ENCODE measurements at regions not wholly inside any gene's neighbourhood (a gene's known extent, or its start where the extent isn't known, plus 50 kb on each side); places are given as distances from the start of the nearest gene placed in this dataset.

- no peak overlapping the region for H3K27ac ChIP-seq
- H3K4me3 ChIP-seq = no peak overlapping the region
- WGBS = 53% methylated on average over 2 of the region's 2 CpGs
- TF ChIP-seq EP300 (IDR thresholded peaks at IDR 0.05) = no peak
- no peak for TF ChIP-seq POLR2A (IDR thresholded peaks at IDR 0.05)
- no peak for TF ChIP-seq CTCF (IDR thresholded peaks at IDR 0.05)
- no peak for TF ChIP-seq POLR2AphosphoS5 (IDR thresholded peaks at IDR 0.05)
- DNase-seq (ENCODE audit: low spot score in 2 of 2) = no peak
- no peaks in the 10 kb centered on the region for H3K9me3 ChIP-seq
- no peaks in the 10 kb centered on the region for H3K36me3 ChIP-seq
- peaks cover 3% of the 10 kb centered on the region for H3K27me3 ChIP-seq
- peaks cover 11% of the 10 kb centered on the region for H3K4me1 ChIP-seq
Measured at GRCh38 chr1:14324248-14324630, 274.2 kb upstream of the KAZN start.

- H3K27ac ChIP-seq = no peak overlapping the region
- no peak overlapping the region for H3K4me3 ChIP-seq
- TF ChIP-seq POLR2AphosphoS5 (IDR thresholded peaks at IDR 0.05) = no peak
- no peak for TF ChIP-seq CTCF (IDR thresholded peaks at IDR 0.05)
- no peak for TF ChIP-seq EP300 (IDR thresholded peaks at IDR 0.05)
- TF ChIP-seq POLR2A (IDR thresholded peaks at IDR 0.05) = no peak
- peaks cover 3% of the 10 kb centered on the region for H3K27me3 ChIP-seq
- no peaks in the 10 kb centered on the region for H3K9me3 ChIP-seq
- H3K4me1 ChIP-seq = no peaks in the 10 kb centered on the region
- WGBS = 71% methylated on average over 3 of the region's 3 CpGs
- H3K36me3 ChIP-seq = no peaks in the 10 kb centered on the region
- DNase-seq (ENCODE audit: low spot score in 2 of 2) = no peak
Measured at GRCh38 chr1:14326857-14327256, 271.6 kb upstream of the KAZN start.

- no peak for DNase-seq (ENCODE audit: low spot score in 2 of 2)
- H3K27ac ChIP-seq = no peak overlapping the region
- peaks cover 3% of the 10 kb centered on the region for H3K27me3 ChIP-seq
- H3K4me1 ChIP-seq = no peaks in the 10 kb centered on the region
- H3K36me3 ChIP-seq = no peaks in the 10 kb centered on the region
- TF ChIP-seq CTCF (IDR thresholded peaks at IDR 0.05) (no peak), POLR2A (IDR thresholded peaks at IDR 0.05) (no peak), EP300 (IDR thresholded peaks at IDR 0.05) (no peak), POLR2AphosphoS5 (IDR thresholded peaks at IDR 0.05) (no peak)
- H3K9me3 ChIP-seq = no peaks in the 10 kb centered on the region
- H3K4me3 ChIP-seq = no peak overlapping the region
Measured at GRCh38 chr1:14328685-14329084, 269.8 kb upstream of the KAZN start.

GRCh38 chr1:14332158-14332557 is 266.3 kb upstream of the KAZN start:
- peaks cover 2% of the 10 kb centered on the region for H3K27me3 ChIP-seq
- 61% methylated on average over 4 of the region's 4 CpGs for WGBS

More at GRCh38 chr1:14332158-14332557, 266.3 kb upstream of the KAZN start:
- no peaks in the 10 kb centered on the region for H3K4me1 ChIP-seq
- DNase-seq (ENCODE audit: low spot score in 2 of 2) = no peak
- no peaks in the 10 kb centered on the region for H3K9me3 ChIP-seq
- TF ChIP-seq EP300 (IDR thresholded peaks at IDR 0.05) (no peak), POLR2A (IDR thresholded peaks at IDR 0.05) (no peak), POLR2AphosphoS5 (IDR thresholded peaks at IDR 0.05) (no peak), CTCF (IDR thresholded peaks at IDR 0.05) (no peak)
- no peak overlapping the region for H3K4me3 ChIP-seq
- H3K36me3 ChIP-seq = no peaks in the 10 kb centered on the region
- no peak overlapping the region for H3K27ac ChIP-seq
